ENCODE measurements at regions not wholly inside any gene's neighbourhood (a gene's known extent, or its start where the extent isn't known, plus 50 kb on each side); places are given as distances from the start of the nearest gene placed in this dataset.

DNA sequence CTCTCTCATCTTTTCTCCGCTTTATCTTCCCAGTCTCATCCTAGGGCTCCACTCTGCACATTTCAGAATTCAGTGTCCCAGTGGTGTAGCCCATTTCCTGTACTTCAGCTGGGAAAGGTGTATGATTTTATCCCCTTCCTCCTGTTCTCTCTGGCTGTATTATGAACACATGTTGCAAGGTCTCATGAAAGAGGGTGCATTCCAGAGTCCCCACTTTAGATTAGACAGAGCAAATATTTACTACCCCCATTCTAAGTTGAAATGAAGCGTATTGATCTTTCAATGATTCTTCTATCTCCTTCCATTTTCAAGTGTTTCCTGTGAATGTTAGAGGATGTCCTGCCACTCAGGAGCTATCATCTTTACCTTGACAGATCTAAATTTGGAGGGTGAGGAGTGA is 123.2 kb downstream of the WIF1 start:
- intact Hi-C loops (cut with DNase I): no loop called here
- no peak for DNase-seq

DNA sequence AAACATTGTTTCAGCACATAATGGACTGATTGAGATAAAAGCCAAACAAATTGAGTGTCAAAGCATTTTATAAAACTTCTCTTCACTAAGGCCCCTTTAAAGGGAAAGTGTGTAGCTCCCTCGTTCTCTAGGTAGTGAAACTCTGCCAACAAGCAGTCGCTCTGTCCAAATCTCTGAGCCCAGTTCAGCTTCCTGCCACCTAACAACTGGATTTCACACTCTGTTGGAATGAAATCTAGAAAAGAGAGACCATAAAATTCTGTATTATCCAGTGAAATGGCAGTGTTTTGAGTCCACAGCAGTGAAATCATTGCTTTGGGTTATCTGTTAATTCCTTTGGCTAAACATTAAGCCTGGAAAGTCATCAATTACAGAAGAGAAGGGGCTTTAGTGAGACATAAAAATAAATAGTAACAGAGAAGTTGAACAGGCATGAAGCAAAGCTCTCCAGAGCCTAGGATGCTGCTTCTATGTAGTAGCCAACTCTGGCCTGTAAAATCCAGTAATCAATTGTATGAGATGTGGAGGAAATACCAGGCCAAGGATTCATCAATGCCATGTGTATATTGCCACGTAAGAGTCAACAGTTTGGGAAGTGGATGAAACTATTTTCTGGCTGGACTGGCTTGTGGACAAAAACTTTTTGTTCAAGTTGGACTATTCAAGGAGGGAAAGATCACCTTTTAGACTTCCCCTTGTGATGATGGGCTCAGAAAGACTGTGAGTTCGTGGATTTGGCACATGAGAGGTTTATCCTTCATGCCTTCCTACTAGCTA is 122.5 kb downstream of the WIF1 start:
- intact Hi-C loops (cut with DNase I): no loop called here
- DNase-seq: peak in 8 of 42 donors; percentile 7 to 49 (median 21)

DNA sequence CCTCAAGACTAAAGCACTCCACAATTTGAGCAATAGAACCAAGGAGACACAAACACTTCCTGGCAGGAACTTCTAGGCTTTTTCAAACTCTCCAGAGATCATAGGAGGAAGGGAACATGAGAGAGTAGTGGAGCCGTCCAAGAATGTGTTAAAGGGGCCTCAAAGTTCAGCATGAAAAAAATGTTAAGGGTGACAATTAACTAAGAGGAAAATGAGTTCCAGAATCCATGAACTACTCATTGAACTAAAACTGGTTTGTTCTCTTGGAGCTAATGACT is 122.0 kb downstream of the WIF1 start:
- intact Hi-C loops (cut with DNase I): no loop called here
- no peak for DNase-seq

All from head of caudate nucleus (tissue), 42 donors.